ENCODE measurements at regions not wholly inside any gene's neighbourhood (a gene's known extent, or its start where the extent isn't known, plus 50 kb on each side); places are given as distances from the start of the nearest gene placed in this dataset.

DNA sequence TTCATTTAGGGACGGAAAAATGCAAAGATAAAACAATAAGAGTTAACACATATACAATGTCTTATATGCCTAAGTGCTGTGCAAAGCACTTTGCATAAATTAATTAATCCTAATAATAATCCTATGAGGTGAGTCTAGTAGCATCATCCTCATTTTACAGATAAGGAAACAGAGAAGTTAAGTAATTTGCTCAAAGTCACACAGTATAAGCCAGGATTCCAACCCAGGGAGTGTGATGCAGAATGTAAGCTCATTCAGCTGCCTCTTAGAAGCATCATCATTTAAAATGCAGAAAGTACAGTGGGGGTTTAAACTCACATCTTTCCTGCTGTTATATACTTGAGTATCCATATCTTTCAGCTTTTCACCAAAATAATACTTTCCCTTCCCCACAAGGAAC lies 203.7 kb downstream of the LARP7 start:
- TF ChIP-seq, protein P1, sequence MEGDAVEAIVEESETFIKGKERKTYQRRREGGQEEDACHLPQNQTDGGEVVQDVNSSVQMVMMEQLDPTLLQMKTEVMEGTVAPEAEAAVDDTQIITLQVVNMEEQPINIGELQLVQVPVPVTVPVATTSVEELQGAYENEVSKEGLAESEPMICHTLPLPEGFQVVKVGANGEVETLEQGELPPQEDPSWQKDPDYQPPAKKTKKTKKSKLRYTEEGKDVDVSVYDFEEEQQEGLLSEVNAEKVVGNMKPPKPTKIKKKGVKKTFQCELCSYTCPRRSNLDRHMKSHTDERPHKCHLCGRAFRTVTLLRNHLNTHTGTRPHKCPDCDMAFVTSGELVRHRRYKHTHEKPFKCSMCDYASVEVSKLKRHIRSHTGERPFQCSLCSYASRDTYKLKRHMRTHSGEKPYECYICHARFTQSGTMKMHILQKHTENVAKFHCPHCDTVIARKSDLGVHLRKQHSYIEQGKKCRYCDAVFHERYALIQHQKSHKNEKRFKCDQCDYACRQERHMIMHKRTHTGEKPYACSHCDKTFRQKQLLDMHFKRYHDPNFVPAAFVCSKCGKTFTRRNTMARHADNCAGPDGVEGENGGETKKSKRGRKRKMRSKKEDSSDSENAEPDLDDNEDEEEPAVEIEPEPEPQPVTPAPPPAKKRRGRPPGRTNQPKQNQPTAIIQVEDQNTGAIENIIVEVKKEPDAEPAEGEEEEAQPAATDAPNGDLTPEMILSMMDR (conservative IDR thresholded peaks at IDR 0.05), result no peak
- no peak for TF ChIP-seq EZH2 (IDR thresholded peaks at IDR 0.05; ENCODE audit: low read depth)
